ENCODE measurements at regions not wholly inside any gene's neighbourhood (a gene's known extent, or its start where the extent isn't known, plus 50 kb on each side); places are given as distances from the start of the nearest gene placed in this dataset.

- Mint-ChIP-seq H3K9me3 (peaks cover 33% of the 10 kb centered on the region), H3K27ac (no peak overlapping the region), H3K4me3 (no peak overlapping the region), H3K36me3 (peaks cover 2% of the 10 kb centered on the region), H3K27me3 (ENCODE audit: low read depth) (no peaks in the 10 kb centered on the region), H3K4me1 (peaks cover 10% of the 10 kb centered on the region)
- no peak for DNase-seq (ENCODE audit: low spot score in 2 of 2, unreplicated experiment in 2 of 2)
- TF ChIP-seq CTCF (IDR thresholded peaks at IDR 0.05; ENCODE audit: unreplicated experiment) = no peak
Measured at GRCh38 chr13:104043184-104043583, 977.0 kb upstream of the SLC10A2 start.

GRCh38 chr13:104034891-104035290 is 968.7 kb upstream of the SLC10A2 start:
- no peaks in the 10 kb centered on the region for H3K27me3 Mint-ChIP-seq (ENCODE audit: low read depth)
- peaks cover 5% of the 10 kb centered on the region for H3K36me3 Mint-ChIP-seq
- H3K4me1 Mint-ChIP-seq = no peaks in the 10 kb centered on the region
- H3K4me3 Mint-ChIP-seq = no peak overlapping the region
- H3K27ac Mint-ChIP-seq = no peak overlapping the region
- peaks cover 19% of the 10 kb centered on the region for H3K9me3 Mint-ChIP-seq
- DNase-seq (ENCODE audit: low spot score in 2 of 2, unreplicated experiment in 2 of 2) = no peak
- no peak for TF ChIP-seq CTCF (IDR thresholded peaks at IDR 0.05; ENCODE audit: unreplicated experiment)

- no peak for DNase-seq (ENCODE audit: low spot score in 2 of 2, unreplicated experiment in 2 of 2)
- Mint-ChIP-seq H3K27me3 (ENCODE audit: low read depth) (no peaks in the 10 kb centered on the region), H3K4me3 (no peak overlapping the region), H3K27ac (peak overlapping the region; percentile 57), H3K9me3 (peaks cover 36% of the 10 kb centered on the region), H3K36me3 (peaks cover 19% of the 10 kb centered on the region), H3K4me1 (peaks cover 10% of the 10 kb centered on the region)
- no peak for TF ChIP-seq CTCF (IDR thresholded peaks at IDR 0.05; ENCODE audit: unreplicated experiment)
Measured at GRCh38 chr13:104025303-104025702, 959.1 kb upstream of the SLC10A2 start.

- no peak for TF ChIP-seq CTCF (IDR thresholded peaks at IDR 0.05; ENCODE audit: unreplicated experiment)
- H3K36me3 Mint-ChIP-seq = peaks cover 24% of the 10 kb centered on the region
- H3K27me3 Mint-ChIP-seq (ENCODE audit: low read depth) = no peaks in the 10 kb centered on the region
- peaks cover 40% of the 10 kb centered on the region for H3K9me3 Mint-ChIP-seq
- H3K4me1 Mint-ChIP-seq = peaks cover 10% of the 10 kb centered on the region
- no peak overlapping the region for H3K4me3 Mint-ChIP-seq
- H3K27ac Mint-ChIP-seq = no peak overlapping the region
- no peak for DNase-seq (ENCODE audit: low spot score in 2 of 2, unreplicated experiment in 2 of 2)
Measured at GRCh38 chr13:104024416-104025170, 958.4 kb upstream of the SLC10A2 start.

GRCh38 chr13:104021806-104022397 is 955.7 kb upstream of the SLC10A2 start:
- Mint-ChIP-seq H3K4me3 (no peak overlapping the region), H3K9me3 (peaks cover 34% of the 10 kb centered on the region), H3K27ac (no peak overlapping the region), H3K36me3 (peaks cover 28% of the 10 kb centered on the region), H3K4me1 (peaks cover 10% of the 10 kb centered on the region), H3K27me3 (ENCODE audit: low read depth) (no peaks in the 10 kb centered on the region)
- no peak for TF ChIP-seq CTCF (IDR thresholded peaks at IDR 0.05; ENCODE audit: unreplicated experiment)
- DNase-seq (ENCODE audit: low spot score in 2 of 2, unreplicated experiment in 2 of 2) = no peak
